ENCODE measurements at regions not wholly inside any gene's neighbourhood (a gene's known extent, or its start where the extent isn't known, plus 50 kb on each side); places are given as distances from the start of the nearest gene placed in this dataset.
A peak's percentile ranks its signal among the peaks of the same experiment; 100 is the strongest.

GRCh38 chr17:53149316-53149715 is 673.4 kb upstream of the KIF2B start:
- TF ChIP-seq CTCF (IDR thresholded peaks at IDR 0.05; ENCODE audit: unreplicated experiment), result no peak
- no peaks in the 10 kb centered on the region for H3K36me3 Mint-ChIP-seq (ENCODE audit: insufficient read depth, unreplicated experiment)
- no peak overlapping the region for H3K27ac Mint-ChIP-seq (ENCODE audit: low read depth, unreplicated experiment)
- DNase-seq (ENCODE audit: unreplicated experiment), result no peak
- no peak overlapping the region for H3K4me3 Mint-ChIP-seq (ENCODE audit: unreplicated experiment)
- H3K27me3 Mint-ChIP-seq (ENCODE audit: insufficient read depth, unreplicated experiment), result peaks cover 21% of the 10 kb centered on the region
- no peaks in the 10 kb centered on the region for H3K9me3 Mint-ChIP-seq (ENCODE audit: unreplicated experiment)
- CTCF ChIA-PET, result interaction anchor here (0.7 to 0.8 kb wide), 2 partner anchors 117 to 1722 kb away, joined by 4 to 5 read pairs; no protein-coding TSS in a partner anchor
- no TSS peak for BruUV-seq (replicated peaks)
- POLR2A ChIA-PET, result no interaction called here
- H3K4me1 Mint-ChIP-seq (ENCODE audit: insufficient read depth, unreplicated experiment), result no peaks in the 10 kb centered on the region
- intact Hi-C loops (cut with micrococcal nuclease), result loop anchor here (5.0 kb wide), 1 partner anchor 688 kb away; no protein-coding TSS in a partner anchor

GRCh38 chr17:53148058-53148457 is 674.7 kb upstream of the KIF2B start:
- ChIA-PET CTCF (no interaction called here), POLR2A (no interaction called here)
- Mint-ChIP-seq H3K27me3 (ENCODE audit: insufficient read depth, unreplicated experiment) (peaks cover 8% of the 10 kb centered on the region), H3K36me3 (ENCODE audit: insufficient read depth, unreplicated experiment) (no peaks in the 10 kb centered on the region), H3K4me1 (ENCODE audit: insufficient read depth, unreplicated experiment) (no peaks in the 10 kb centered on the region), H3K4me3 (ENCODE audit: unreplicated experiment) (no peak overlapping the region), H3K27ac (ENCODE audit: low read depth, unreplicated experiment) (no peak overlapping the region), H3K9me3 (ENCODE audit: unreplicated experiment) (no peaks in the 10 kb centered on the region)
- no peak for TF ChIP-seq CTCF (IDR thresholded peaks at IDR 0.05; ENCODE audit: unreplicated experiment)
- DNase-seq (ENCODE audit: unreplicated experiment), result no peak
- BruUV-seq (replicated peaks), result no TSS peak
- intact Hi-C loops (cut with micrococcal nuclease), result loop anchor here (5.0 kb wide), 1 partner anchor 689 kb away; no protein-coding TSS in a partner anchor

- no peak for TF ChIP-seq CTCF (IDR thresholded peaks at IDR 0.05; ENCODE audit: unreplicated experiment)
- no peaks in the 10 kb centered on the region for H3K9me3 Mint-ChIP-seq (ENCODE audit: unreplicated experiment)
- no peaks in the 10 kb centered on the region for H3K36me3 Mint-ChIP-seq (ENCODE audit: insufficient read depth, unreplicated experiment)
- H3K27ac Mint-ChIP-seq (ENCODE audit: low read depth, unreplicated experiment), result no peak overlapping the region
- CTCF ChIA-PET, result no interaction called here
- intact Hi-C loops (cut with micrococcal nuclease), result no loop called here
- DNase-seq (ENCODE audit: unreplicated experiment), result peak; percentile 3
- H3K4me1 Mint-ChIP-seq (ENCODE audit: insufficient read depth, unreplicated experiment), result no peaks in the 10 kb centered on the region
- H3K4me3 Mint-ChIP-seq (ENCODE audit: unreplicated experiment), result no peak overlapping the region
- BruUV-seq (replicated peaks), result no TSS peak
- POLR2A ChIA-PET, result interaction anchor here (0.6 kb wide), 1 partner anchor 753 kb away, joined by 3 read pairs; no protein-coding TSS in a partner anchor
- H3K27me3 Mint-ChIP-seq (ENCODE audit: insufficient read depth, unreplicated experiment), result peaks cover 45% of the 10 kb centered on the region
Measured at GRCh38 chr17:53142890-53143289, 679.8 kb upstream of the KIF2B start.

- intact Hi-C loops (cut with micrococcal nuclease), result no loop called here
- CTCF ChIA-PET, result interaction anchor here (0.5 to 0.9 kb wide), 3 partner anchors 42 to 739 kb away, joined by 3 to 4 read pairs (median 3); no protein-coding TSS in a partner anchor
Measured at GRCh38 chr17:53141731-53142130, 681.0 kb upstream of the KIF2B start.

More at GRCh38 chr17:53141731-53142130, 681.0 kb upstream of the KIF2B start:
- no peak overlapping the region for H3K4me3 Mint-ChIP-seq (ENCODE audit: unreplicated experiment)
- no TSS peak for BruUV-seq (replicated peaks)
- H3K9me3 Mint-ChIP-seq (ENCODE audit: unreplicated experiment), result no peaks in the 10 kb centered on the region
- no peak overlapping the region for H3K27ac Mint-ChIP-seq (ENCODE audit: low read depth, unreplicated experiment)
- no peak for DNase-seq (ENCODE audit: unreplicated experiment)
- no peak for TF ChIP-seq CTCF (IDR thresholded peaks at IDR 0.05; ENCODE audit: unreplicated experiment)
- no peaks in the 10 kb centered on the region for H3K4me1 Mint-ChIP-seq (ENCODE audit: insufficient read depth, unreplicated experiment)
- no peaks in the 10 kb centered on the region for H3K36me3 Mint-ChIP-seq (ENCODE audit: insufficient read depth, unreplicated experiment)
- POLR2A ChIA-PET, result no interaction called here
- H3K27me3 Mint-ChIP-seq (ENCODE audit: insufficient read depth, unreplicated experiment), result peaks cover 56% of the 10 kb centered on the region
